ENCODE measurements at regions not wholly inside any gene's neighbourhood (a gene's known extent, or its start where the extent isn't known, plus 50 kb on each side); places are given as distances from the start of the nearest gene placed in this dataset.

GRCh38 chr1:223056802-223057201, 86.2 kb downstream of the TLR5 start:
- ChIA-PET CTCF (no interaction called here), POLR2A (no interaction called here)
- intact Hi-C loops (cut with micrococcal nuclease; ENCODE audit: unreplicated experiment): no loop called here
- DNase-seq: no peak
- no peak for TF ChIP-seq CTCF (IDR thresholded peaks at IDR 0.05; ENCODE audit: insufficient read depth in 1 of 2, low read depth in 1 of 2, low read length in 1 of 2, severe bottlenecking in 1 of 2, unreplicated experiment in 1 of 2)
- no peaks in the 10 kb centered on the region for H3K4me1 ChIP-seq
- Mint-ChIP-seq H3K9me3 (ENCODE audit: unreplicated experiment) (no peaks in the 10 kb centered on the region), H3K36me3 (ENCODE audit: insufficient read depth, unreplicated experiment) (no peaks in the 10 kb centered on the region), H3K4me1 (ENCODE audit: low read depth, unreplicated experiment) (no peaks in the 10 kb centered on the region), H3K4me3 (ENCODE audit: unreplicated experiment) (no peak overlapping the region), H3K27ac (ENCODE audit: unreplicated experiment) (no peak overlapping the region), H3K27me3 (ENCODE audit: insufficient read depth, unreplicated experiment) (no peaks in the 10 kb centered on the region)
- H3K9me3 ChIP-seq: no peaks in the 10 kb centered on the region
- BruUV-seq (replicated peaks): no TSS peak
- no peaks in the 10 kb centered on the region for H3K36me3 ChIP-seq (ENCODE audit: control insufficient read depth, insufficient read depth, low read length)
- 0 out of 2 replicates have a peak, but pooled peaks cover 1% of the 10 kb centered on the region for H3K27me3 ChIP-seq (replicated peaks; ENCODE audit: control insufficient read depth, insufficient read depth, low read length)
- no peak overlapping the region for H3K4me3 ChIP-seq (ENCODE audit: low read depth, low read length)

DNA sequence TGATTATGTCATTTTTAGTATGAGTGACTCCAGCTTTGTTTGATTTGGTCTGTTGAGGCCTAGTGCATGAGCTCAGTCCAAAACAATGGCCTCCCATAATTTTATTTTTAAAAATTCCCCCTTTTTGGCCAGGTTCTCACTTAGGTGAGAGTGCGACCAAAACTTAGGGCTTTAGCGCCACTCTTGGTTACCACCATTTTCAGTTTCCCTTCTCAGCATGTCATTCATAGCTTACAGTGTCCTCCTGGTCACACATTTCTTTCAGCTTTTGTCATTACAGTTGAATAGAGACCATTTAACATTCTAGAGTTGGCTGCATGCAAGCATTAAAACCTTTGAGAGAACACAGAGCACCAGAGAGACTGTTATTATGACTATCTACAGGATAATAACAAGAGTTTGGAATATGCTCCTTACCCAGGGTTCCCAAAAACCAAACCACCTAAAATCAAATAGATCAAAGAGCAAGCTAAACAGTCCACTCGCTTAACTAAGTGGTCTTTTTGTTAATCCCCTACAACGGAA, 85.4 kb downstream of the TLR5 start:
- DNase-seq: no peak
- no peaks in the 10 kb centered on the region for H3K4me1 ChIP-seq
- Mint-ChIP-seq H3K4me3 (ENCODE audit: unreplicated experiment) (no peak overlapping the region), H3K4me1 (ENCODE audit: low read depth, unreplicated experiment) (no peaks in the 10 kb centered on the region), H3K9me3 (ENCODE audit: unreplicated experiment) (no peaks in the 10 kb centered on the region), H3K27ac (ENCODE audit: unreplicated experiment) (no peak overlapping the region), H3K36me3 (ENCODE audit: insufficient read depth, unreplicated experiment) (no peaks in the 10 kb centered on the region), H3K27me3 (ENCODE audit: insufficient read depth, unreplicated experiment) (no peaks in the 10 kb centered on the region)
- 0 out of 2 replicates have a peak, but pooled peaks cover 1% of the 10 kb centered on the region for H3K27me3 ChIP-seq (replicated peaks; ENCODE audit: control insufficient read depth, insufficient read depth, low read length)
- TF ChIP-seq CTCF (IDR thresholded peaks at IDR 0.05; ENCODE audit: insufficient read depth in 1 of 2, low read depth in 1 of 2, low read length in 1 of 2, severe bottlenecking in 1 of 2, unreplicated experiment in 1 of 2): no peak
- H3K36me3 ChIP-seq (ENCODE audit: control insufficient read depth, insufficient read depth, low read length): no peaks in the 10 kb centered on the region
- H3K4me3 ChIP-seq (ENCODE audit: low read depth, low read length): no peak overlapping the region
- no peaks in the 10 kb centered on the region for H3K9me3 ChIP-seq
- no TSS peak for BruUV-seq (replicated peaks)
- POLR2A ChIA-PET: no interaction called here
- intact Hi-C loops (cut with micrococcal nuclease; ENCODE audit: unreplicated experiment): no loop called here
- CTCF ChIA-PET: no interaction called here

Measured in Caco-2 (cell line).